Neural crest cell (in vitro differentiated cells): ENCODE measurements at regions not wholly inside any gene's neighbourhood (a gene's known extent, or its start where the extent isn't known, plus 50 kb on each side); places are given as distances from the start of the nearest gene placed in this dataset.

Experiments
- DNase-seq: peaks from one replicate; pipeline ENCODE4 v3.0.0; 2021; ENCODE audit warnings: low read depth, mixed read lengths, low spot score
- H3K27ac Mint-ChIP-seq: one replicate; pipeline ENCODE4 v1.8.0; 2021; ENCODE audit warnings: mild to moderate bottlenecking, mixed read lengths; ENCODE audit not compliant: unreplicated experiment
- H3K27me3 Mint-ChIP-seq: 2 replicates; pipeline ENCODE4 v1.8.0; 2021; ENCODE audit warnings: low read depth, mild to moderate bottlenecking, mixed read lengths
- H3K36me3 Mint-ChIP-seq: 2 replicates; pipeline ENCODE4 v1.8.0; 2021; ENCODE audit warnings: low read depth, mild to moderate bottlenecking, mixed read lengths
- H3K4me1 Mint-ChIP-seq: 2 replicates; pipeline ENCODE4 v1.8.0; 2021; ENCODE audit warnings: mixed read lengths
- H3K4me3 Mint-ChIP-seq: one replicate; pipeline ENCODE4 v1.8.0; 2021; ENCODE audit warnings: mild to moderate bottlenecking, mixed read lengths
- H3K9me3 Mint-ChIP-seq: 2 replicates; pipeline ENCODE4 v1.8.0; 2021; ENCODE audit warnings: mixed read lengths
- TF ChIP-seq, protein P1 (sequence below): fragments of 200-600 bp; sonication (generic); conservative IDR thresholded peaks from 2 replicates; pipeline ENCODE4 v1.5.0; 2021; ENCODE audit warnings: antibody characterized with exemption, mild to moderate bottlenecking

DNA sequence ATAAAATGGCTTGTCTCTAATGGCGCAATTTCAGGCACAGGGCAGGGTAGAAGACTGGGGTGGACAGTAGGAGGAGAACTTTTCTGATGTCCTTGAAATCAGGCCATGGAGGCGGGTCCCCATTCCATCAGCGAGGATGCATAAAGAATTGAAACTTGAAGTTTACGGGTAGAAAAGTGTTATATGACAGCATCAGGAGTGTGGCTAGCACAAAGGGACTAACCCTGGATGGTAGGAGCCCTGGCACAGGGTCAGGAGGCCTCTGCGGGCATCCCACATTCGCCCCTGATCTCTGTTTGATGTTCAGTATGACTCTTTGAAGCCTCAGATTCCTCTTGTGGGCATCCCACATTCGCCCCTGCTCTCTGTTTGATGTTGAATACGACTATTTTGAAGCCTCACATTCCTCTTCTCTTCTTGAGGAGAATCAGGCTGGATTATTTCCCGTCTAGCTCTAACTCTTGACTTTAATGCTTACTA lies 94.8 kb upstream of the ADRA1B start:
- Mint-ChIP-seq H3K4me1 (no peaks in the 10 kb centered on the region), H3K27me3 (no peaks in the 10 kb centered on the region), H3K36me3 (no peaks in the 10 kb centered on the region), H3K4me3 (no peak overlapping the region), H3K9me3 (no peaks in the 10 kb centered on the region), H3K27ac (no peak overlapping the region)
- DNase-seq = no peak
- TF ChIP-seq, protein P1, sequence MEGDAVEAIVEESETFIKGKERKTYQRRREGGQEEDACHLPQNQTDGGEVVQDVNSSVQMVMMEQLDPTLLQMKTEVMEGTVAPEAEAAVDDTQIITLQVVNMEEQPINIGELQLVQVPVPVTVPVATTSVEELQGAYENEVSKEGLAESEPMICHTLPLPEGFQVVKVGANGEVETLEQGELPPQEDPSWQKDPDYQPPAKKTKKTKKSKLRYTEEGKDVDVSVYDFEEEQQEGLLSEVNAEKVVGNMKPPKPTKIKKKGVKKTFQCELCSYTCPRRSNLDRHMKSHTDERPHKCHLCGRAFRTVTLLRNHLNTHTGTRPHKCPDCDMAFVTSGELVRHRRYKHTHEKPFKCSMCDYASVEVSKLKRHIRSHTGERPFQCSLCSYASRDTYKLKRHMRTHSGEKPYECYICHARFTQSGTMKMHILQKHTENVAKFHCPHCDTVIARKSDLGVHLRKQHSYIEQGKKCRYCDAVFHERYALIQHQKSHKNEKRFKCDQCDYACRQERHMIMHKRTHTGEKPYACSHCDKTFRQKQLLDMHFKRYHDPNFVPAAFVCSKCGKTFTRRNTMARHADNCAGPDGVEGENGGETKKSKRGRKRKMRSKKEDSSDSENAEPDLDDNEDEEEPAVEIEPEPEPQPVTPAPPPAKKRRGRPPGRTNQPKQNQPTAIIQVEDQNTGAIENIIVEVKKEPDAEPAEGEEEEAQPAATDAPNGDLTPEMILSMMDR = no peak

DNA sequence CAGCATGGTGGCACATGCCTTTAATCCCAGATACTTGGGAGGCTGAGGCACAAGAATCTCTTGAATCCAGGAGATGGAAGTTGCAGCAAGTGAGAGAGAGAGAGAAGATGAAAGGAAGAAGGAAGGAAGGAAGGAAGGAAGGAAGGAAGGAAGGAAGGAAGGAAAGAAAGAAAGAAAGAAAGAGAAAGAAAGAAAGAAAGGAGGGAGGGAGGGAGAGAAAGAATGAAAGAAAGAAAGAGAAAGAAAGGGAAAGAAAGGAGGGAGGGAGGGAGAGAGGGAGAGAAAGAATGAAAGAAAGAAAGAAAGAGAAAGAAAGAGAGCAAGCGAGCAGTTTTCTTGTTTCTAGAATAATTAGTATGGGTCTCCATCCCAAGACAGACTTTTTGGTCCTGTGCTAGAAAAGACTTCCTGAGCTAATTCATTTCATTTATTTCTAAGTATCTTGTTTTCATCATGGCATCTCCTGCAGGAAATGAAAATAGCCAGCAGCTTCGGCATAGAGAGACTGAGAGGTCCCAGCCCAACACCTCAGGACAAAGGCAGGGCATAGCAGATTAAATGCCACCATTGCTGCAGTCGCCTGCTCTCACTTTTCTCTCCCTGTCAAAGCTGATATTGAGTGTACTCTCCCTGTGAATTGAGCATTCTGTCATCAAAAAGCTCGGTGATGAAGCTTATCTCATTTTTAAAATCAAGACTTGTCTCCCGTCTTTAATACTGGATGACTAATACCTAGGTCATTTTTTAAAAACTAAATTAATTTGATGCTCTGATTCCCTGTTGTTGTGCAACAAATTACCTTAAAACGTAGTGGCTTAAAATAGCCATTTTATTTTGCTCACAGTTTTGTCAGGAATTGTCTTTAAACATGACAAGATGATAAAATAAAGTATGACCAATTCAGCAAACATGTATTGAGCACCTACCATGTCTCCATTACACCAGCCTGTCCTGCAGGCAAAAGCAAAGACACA lies 91.8 kb upstream of the ADRA1B start:
- Mint-ChIP-seq H3K27me3 (no peaks in the 10 kb centered on the region), H3K27ac (no peak overlapping the region), H3K4me1 (peaks cover 7% of the 10 kb centered on the region), H3K36me3 (no peaks in the 10 kb centered on the region), H3K4me3 (no peak overlapping the region), H3K9me3 (no peaks in the 10 kb centered on the region)
- no peak for DNase-seq
- TF ChIP-seq, protein P1 = no peak

DNA sequence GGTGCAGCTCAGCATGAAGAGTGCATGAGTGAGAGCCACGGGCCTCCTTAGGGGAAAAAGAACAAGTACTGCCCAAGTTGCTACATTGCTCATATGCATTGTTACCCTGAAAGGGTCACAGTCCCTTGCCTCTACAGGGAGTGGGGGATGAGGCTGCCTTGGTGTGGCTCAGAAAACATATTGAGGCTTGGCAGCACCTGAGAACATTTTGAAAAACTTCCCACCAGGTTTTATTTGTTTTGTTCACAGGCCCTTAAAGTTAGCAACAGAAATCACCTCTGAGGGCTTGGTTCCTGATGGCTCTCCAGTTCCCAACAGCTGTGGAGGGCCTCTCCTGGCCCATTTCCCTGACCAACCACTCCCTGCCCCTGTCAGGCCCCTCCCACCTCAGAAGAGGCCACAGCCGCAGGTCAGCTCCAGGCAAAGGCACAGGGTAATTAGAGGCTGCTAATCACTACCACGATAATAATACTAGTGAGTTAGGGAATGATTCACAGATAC lies 90.7 kb upstream of the ADRA1B start:
- no peak for DNase-seq

DNA sequence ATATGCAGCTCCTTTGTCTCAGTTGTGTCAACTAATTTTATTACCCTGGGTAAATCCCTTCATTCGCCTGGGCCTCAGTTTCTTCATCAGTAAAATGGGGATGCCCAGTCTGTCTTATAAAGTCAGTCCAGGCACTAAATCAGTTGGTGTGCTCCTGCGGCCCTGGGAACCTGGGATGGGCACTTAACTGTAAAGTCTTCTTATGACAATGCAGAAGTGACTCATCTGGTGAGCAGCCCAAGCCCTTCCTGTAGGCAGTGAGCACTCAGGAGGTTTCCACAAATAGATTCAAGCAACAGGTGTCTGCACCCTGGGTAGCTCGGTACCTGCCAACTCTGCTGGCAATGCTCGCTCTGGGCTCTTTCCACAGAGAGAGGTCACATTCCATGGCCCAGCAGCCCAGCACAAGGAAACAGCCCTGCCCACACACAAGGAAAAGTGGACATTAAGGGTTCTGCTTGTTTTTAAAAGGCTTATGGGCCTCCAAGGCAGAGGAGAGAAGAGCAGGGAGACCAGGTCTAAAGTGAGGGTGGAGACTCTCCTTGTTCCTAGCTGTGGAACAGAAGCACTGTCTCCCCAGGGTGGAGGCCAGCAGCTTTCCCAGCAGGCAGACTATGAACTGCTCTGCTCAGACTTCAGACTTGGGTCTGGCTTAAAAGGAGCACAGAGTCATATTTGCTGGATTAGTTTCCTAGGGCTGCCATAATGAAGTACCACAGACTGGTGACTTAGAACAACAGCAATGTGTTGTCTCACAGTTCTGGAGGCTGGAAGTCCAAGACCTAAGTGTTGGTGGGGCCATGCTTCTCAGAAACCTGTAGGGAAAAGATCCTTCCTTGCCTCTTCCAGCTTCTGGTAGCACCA lies 89.7 kb upstream of the ADRA1B start:
- DNase-seq = no peak
- Mint-ChIP-seq H3K4me3 (no peak overlapping the region), H3K27ac (peak overlapping the region; percentile 20), H3K4me1 (peaks cover 7% of the 10 kb centered on the region), H3K27me3 (no peaks in the 10 kb centered on the region), H3K36me3 (no peaks in the 10 kb centered on the region), H3K9me3 (no peaks in the 10 kb centered on the region)
- TF ChIP-seq, protein P1 = no peak

More for the DNA sequence above, 90.7 kb upstream of the ADRA1B start:
- H3K27ac Mint-ChIP-seq = no peak overlapping the region
- H3K36me3 Mint-ChIP-seq = no peaks in the 10 kb centered on the region
- peaks cover 7% of the 10 kb centered on the region for H3K4me1 Mint-ChIP-seq
- TF ChIP-seq, protein P1 = no peak
- no peak overlapping the region for H3K4me3 Mint-ChIP-seq
- no peaks in the 10 kb centered on the region for H3K27me3 Mint-ChIP-seq
- H3K9me3 Mint-ChIP-seq = no peaks in the 10 kb centered on the region

DNA sequence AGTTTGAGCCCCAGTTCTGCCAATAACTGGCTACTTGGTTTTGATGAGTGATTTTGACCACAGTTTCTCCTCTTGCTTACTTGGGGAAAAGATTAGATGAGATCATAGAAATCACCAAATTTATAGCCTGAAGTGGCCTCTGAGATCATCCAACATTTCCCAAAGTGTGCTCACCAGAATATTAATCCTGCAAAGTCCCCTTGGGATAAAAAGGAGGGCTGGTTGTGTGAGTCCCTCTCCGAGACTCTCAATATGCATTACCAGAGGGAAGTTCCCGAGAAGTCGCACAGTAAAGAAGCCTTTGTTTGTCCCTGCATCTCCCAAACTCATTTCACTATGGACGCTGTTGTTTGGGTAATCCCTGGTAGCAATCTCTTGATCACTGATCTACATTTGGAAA lies 88.4 kb upstream of the ADRA1B start:
- Mint-ChIP-seq H3K9me3 (no peaks in the 10 kb centered on the region), H3K4me3 (no peak overlapping the region), H3K36me3 (no peaks in the 10 kb centered on the region), H3K27me3 (no peaks in the 10 kb centered on the region), H3K27ac (no peak overlapping the region), H3K4me1 (peaks cover 7% of the 10 kb centered on the region)
- TF ChIP-seq, protein P1 = no peak
- no peak for DNase-seq
